Astrocyte (in vitro differentiated cells and primary cell): ENCODE measurements at regions not wholly inside any gene's neighbourhood (a gene's known extent, or its start where the extent isn't known, plus 50 kb on each side); places are given as distances from the start of the nearest gene placed in this dataset.
A peak's percentile ranks its signal among the peaks of the same experiment; 100 is the strongest.

ENCODE experiments used
- DNase-seq: peaks from one replicate; pipeline ENCODE4 v3.0.0-alpha.2; 2010; ENCODE audit warnings: low read depth
- FAIRE-seq: peaks from 2 replicates; lab custom pipeline; 2011; peaks lifted over from hg19 to GRCh38; lab: Jason Lieb, UNC
- H2AFZ ChIP-seq: 2 replicates; pipeline ENCODE4 v1.6.0; 2012; ENCODE audit warnings: low read depth, low read length, inconsistent platforms
- H3K27ac ChIP-seq: 2 replicates; pipeline ENCODE4 v1.5.1; 2011; ENCODE audit warnings: low read depth, low read length, inconsistent platforms
- H3K27me3 ChIP-seq: 2 replicates; pipeline ENCODE4 v1.6.0; 2011; ENCODE audit warnings: low read length, inconsistent platforms; ENCODE audit not compliant: insufficient read depth
- H3K36me3 ChIP-seq: 2 replicates; pipeline ENCODE4 v1.5.1; 2011; ENCODE audit warnings: low read length, inconsistent platforms; ENCODE audit not compliant: insufficient read depth
- H3K4me1 ChIP-seq: 2 replicates; pipeline ENCODE4 v1.5.1; 2011; ENCODE audit warnings: low read length, inconsistent platforms; ENCODE audit not compliant: insufficient read depth
- H3K4me2 ChIP-seq: 2 replicates; pipeline ENCODE4 v1.6.0; 2012; ENCODE audit warnings: low read length, inconsistent platforms
- H3K4me3 ChIP-seq: 2 replicates; pipeline ENCODE4 v1.5.1; 2011; ENCODE audit warnings: low read depth, mild to moderate bottlenecking, low read length, inconsistent platforms; ENCODE audit not compliant: insufficient read depth
- H3K79me2 ChIP-seq: 2 replicates; pipeline ENCODE4 v1.6.0; 2012; ENCODE audit warnings: mild to moderate bottlenecking, low read length, inconsistent platforms; ENCODE audit not compliant: insufficient read depth
- H3K9ac ChIP-seq: 2 replicates; pipeline ENCODE4 v1.6.0; 2012; ENCODE audit warnings: mild to moderate bottlenecking, low read length, inconsistent platforms
- H3K9me3 ChIP-seq: 2 replicates; pipeline ENCODE4 v1.5.1; 2012; ENCODE audit warnings: low read depth, mild to moderate bottlenecking, low read length, inconsistent platforms; ENCODE audit not compliant: insufficient read depth
- H4K20me1 ChIP-seq: 2 replicates; pipeline ENCODE4 v1.6.0; 2012; ENCODE audit warnings: low read length, inconsistent platforms; ENCODE audit not compliant: insufficient read depth
- H3K27ac Mint-ChIP-seq: one replicate; pipeline ENCODE4 v1.8.0; 2021; ENCODE audit warnings: mild to moderate bottlenecking, mixed read lengths; ENCODE audit not compliant: unreplicated experiment
- H3K27me3 Mint-ChIP-seq: one replicate; pipeline ENCODE4 v1.8.0; 2021; ENCODE audit warnings: low read depth, mixed read lengths; ENCODE audit not compliant: unreplicated experiment
- H3K36me3 Mint-ChIP-seq: one replicate; pipeline ENCODE4 v1.8.0; 2021; ENCODE audit warnings: low read depth, mixed read lengths; ENCODE audit not compliant: unreplicated experiment
- H3K4me1 Mint-ChIP-seq: one replicate; pipeline ENCODE4 v1.8.0; 2021; ENCODE audit warnings: low read depth, mixed read lengths; ENCODE audit not compliant: unreplicated experiment
- H3K4me3 Mint-ChIP-seq: one replicate; pipeline ENCODE4 v1.8.0; 2021; ENCODE audit warnings: mild to moderate bottlenecking, moderate library complexity, mixed read lengths; ENCODE audit not compliant: unreplicated experiment
- H3K9me3 Mint-ChIP-seq: one replicate; pipeline ENCODE4 v1.8.0; 2021; ENCODE audit warnings: mild to moderate bottlenecking, mixed read lengths; ENCODE audit not compliant: unreplicated experiment
- EZH2 ChIP-seq: IDR thresholded peaks from 2 replicates; pipeline ENCODE4 v1.6.1; 2012; ENCODE audit warnings: mild to moderate bottlenecking, low read length, inconsistent platforms; ENCODE audit not compliant: insufficient read depth
- TF ChIP-seq, protein P1 (sequence below): IDR thresholded peaks from 2 replicates; pipeline ENCODE4 v1.5.1; 2011; ENCODE audit warnings: low read depth, mild to moderate bottlenecking, inconsistent platforms, low read length, moderate library complexity; ENCODE audit not compliant: insufficient read depth

DNA sequence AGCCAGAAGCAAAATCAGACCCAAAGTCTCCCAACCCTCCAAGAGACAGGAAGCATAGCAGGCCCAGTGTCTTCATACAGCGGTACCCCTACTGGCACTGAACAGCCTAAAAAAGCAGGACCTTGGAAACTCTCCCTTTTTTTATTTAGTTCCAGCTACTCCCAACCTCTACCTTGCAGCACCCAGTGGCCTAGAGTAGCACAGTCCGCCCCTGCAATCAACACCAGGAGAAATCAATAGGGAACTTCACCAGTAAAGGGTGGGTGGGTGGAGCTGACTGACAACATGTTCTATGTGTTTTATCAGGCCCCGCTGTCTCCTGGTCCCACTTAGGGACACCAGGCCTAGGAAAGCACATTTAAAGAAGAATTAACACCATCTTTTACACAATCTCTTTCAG is 378.5 kb upstream of the CT83 start:
- Histone ChIP-seq H4K20me1 (no peaks in the 10 kb centered on the region), H3K27me3 (no peaks in the 10 kb centered on the region), H3K9me3 (no peaks in the 10 kb centered on the region), H3K4me2 (no peak overlapping the region), H3K4me3 (no peak overlapping the region), H2AFZ (no peak overlapping the region), H3K4me1 (no peaks in the 10 kb centered on the region), H3K27ac (no peak overlapping the region), H3K9ac (no peak overlapping the region), H3K79me2 (no peaks in the 10 kb centered on the region), H3K36me3 (no peaks in the 10 kb centered on the region)
- no peaks in the 10 kb centered on the region for H3K4me1 Mint-ChIP-seq
- DNase-seq (no peak), FAIRE-seq (no peak)
- H3K27ac Mint-ChIP-seq = no peak overlapping the region
- no peaks in the 10 kb centered on the region for H3K36me3 Mint-ChIP-seq
- no peak overlapping the region for H3K4me3 Mint-ChIP-seq
- H3K27me3 Mint-ChIP-seq = no peaks in the 10 kb centered on the region
- TF ChIP-seq EZH2 = no peak
- TF ChIP-seq, protein P1, sequence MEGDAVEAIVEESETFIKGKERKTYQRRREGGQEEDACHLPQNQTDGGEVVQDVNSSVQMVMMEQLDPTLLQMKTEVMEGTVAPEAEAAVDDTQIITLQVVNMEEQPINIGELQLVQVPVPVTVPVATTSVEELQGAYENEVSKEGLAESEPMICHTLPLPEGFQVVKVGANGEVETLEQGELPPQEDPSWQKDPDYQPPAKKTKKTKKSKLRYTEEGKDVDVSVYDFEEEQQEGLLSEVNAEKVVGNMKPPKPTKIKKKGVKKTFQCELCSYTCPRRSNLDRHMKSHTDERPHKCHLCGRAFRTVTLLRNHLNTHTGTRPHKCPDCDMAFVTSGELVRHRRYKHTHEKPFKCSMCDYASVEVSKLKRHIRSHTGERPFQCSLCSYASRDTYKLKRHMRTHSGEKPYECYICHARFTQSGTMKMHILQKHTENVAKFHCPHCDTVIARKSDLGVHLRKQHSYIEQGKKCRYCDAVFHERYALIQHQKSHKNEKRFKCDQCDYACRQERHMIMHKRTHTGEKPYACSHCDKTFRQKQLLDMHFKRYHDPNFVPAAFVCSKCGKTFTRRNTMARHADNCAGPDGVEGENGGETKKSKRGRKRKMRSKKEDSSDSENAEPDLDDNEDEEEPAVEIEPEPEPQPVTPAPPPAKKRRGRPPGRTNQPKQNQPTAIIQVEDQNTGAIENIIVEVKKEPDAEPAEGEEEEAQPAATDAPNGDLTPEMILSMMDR = no peak
- no peaks in the 10 kb centered on the region for H3K9me3 Mint-ChIP-seq

GRCh38 chrX:116827063-116827462 is 364.3 kb upstream of the CT83 start:
- Mint-ChIP-seq H3K4me3 (no peak overlapping the region), H3K36me3 (no peaks in the 10 kb centered on the region), H3K4me1 (no peaks in the 10 kb centered on the region), H3K27me3 (no peaks in the 10 kb centered on the region), H3K27ac (no peak overlapping the region), H3K9me3 (no peaks in the 10 kb centered on the region)
- no peaks in the 10 kb centered on the region for H4K20me1 ChIP-seq
- no peaks in the 10 kb centered on the region for H3K9me3 ChIP-seq
- H3K27ac ChIP-seq = no peak overlapping the region
- no peak overlapping the region for H3K4me3 ChIP-seq
- no peaks in the 10 kb centered on the region for H3K27me3 ChIP-seq
- no peak overlapping the region for H3K9ac ChIP-seq
- FAIRE-seq (peak; percentile 71), DNase-seq (no peak)
- no peak overlapping the region for H2AFZ ChIP-seq
- H3K79me2 ChIP-seq = no peaks in the 10 kb centered on the region
- H3K4me1 ChIP-seq = no peaks in the 10 kb centered on the region
- H3K4me2 ChIP-seq = no peak overlapping the region
- H3K36me3 ChIP-seq = no peaks in the 10 kb centered on the region
- TF ChIP-seq, protein P1 = no peak
- TF ChIP-seq EZH2 = no peak

- no peak overlapping the region for H3K4me3 ChIP-seq
- Mint-ChIP-seq H3K9me3 (no peaks in the 10 kb centered on the region), H3K4me1 (no peaks in the 10 kb centered on the region), H3K27me3 (no peaks in the 10 kb centered on the region), H3K27ac (no peak overlapping the region), H3K4me3 (no peak overlapping the region), H3K36me3 (no peaks in the 10 kb centered on the region)
- H3K27me3 ChIP-seq = no peaks in the 10 kb centered on the region
- TF ChIP-seq, protein P1 = no peak
- no peak for TF ChIP-seq EZH2
- no peak overlapping the region for H3K4me2 ChIP-seq
- H3K36me3 ChIP-seq = no peaks in the 10 kb centered on the region
- no peaks in the 10 kb centered on the region for H3K9me3 ChIP-seq
- FAIRE-seq = peak; percentile 58
- H4K20me1 ChIP-seq = no peaks in the 10 kb centered on the region
- no peak overlapping the region for H3K9ac ChIP-seq
- no peak overlapping the region for H2AFZ ChIP-seq
- no peaks in the 10 kb centered on the region for H3K79me2 ChIP-seq
- H3K4me1 ChIP-seq = no peaks in the 10 kb centered on the region
- no peak for DNase-seq
- H3K27ac ChIP-seq = no peak overlapping the region
These were observed 362.0 kb upstream of the CT83 start for GRCh38 chrX:116824785-116825184.
